ENCODE measurements at regions not wholly inside any gene's neighbourhood (a gene's known extent, or its start where the extent isn't known, plus 50 kb on each side); places are given as distances from the start of the nearest gene placed in this dataset.

DNA sequence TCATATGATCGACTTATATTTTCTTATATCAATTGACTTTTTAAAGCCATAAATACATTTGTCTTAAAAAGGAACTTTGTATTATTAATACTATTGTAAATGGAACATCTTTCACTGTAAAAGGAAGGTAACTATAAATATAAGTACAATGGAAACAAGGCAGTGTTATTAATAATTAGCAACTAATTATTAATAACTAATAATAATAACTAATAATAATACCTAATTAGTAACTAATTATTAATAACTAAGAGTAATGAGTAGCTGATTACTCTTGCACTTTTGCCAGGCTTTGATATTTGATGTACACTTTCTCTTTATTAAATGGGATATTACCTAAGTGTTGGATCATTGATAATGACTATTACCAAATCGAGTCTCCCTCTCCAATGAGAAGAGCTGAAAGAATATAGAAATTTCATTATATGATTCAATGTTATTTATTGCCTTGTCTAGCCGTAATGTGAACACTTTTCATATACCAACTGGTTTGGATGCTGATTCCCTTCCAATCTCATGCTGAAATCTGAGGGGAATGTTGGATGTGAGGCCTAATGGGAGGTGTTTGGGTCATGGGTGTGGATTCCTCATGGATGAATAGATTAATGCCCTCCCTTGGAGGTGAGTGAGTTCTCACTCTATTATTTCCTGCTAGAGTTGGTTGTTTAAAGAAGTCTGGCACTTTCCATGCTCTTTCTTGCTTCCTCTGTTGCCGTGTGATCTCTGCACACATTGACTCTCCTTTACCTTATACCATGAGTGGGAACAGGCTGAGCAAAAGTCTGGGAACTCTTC lies 202.1 kb upstream of the ZBTB20 start:
- H3K4me3 Mint-ChIP-seq, result no peak overlapping the region
- H3K27ac Mint-ChIP-seq, result no peak overlapping the region
- TF ChIP-seq, protein P1, sequence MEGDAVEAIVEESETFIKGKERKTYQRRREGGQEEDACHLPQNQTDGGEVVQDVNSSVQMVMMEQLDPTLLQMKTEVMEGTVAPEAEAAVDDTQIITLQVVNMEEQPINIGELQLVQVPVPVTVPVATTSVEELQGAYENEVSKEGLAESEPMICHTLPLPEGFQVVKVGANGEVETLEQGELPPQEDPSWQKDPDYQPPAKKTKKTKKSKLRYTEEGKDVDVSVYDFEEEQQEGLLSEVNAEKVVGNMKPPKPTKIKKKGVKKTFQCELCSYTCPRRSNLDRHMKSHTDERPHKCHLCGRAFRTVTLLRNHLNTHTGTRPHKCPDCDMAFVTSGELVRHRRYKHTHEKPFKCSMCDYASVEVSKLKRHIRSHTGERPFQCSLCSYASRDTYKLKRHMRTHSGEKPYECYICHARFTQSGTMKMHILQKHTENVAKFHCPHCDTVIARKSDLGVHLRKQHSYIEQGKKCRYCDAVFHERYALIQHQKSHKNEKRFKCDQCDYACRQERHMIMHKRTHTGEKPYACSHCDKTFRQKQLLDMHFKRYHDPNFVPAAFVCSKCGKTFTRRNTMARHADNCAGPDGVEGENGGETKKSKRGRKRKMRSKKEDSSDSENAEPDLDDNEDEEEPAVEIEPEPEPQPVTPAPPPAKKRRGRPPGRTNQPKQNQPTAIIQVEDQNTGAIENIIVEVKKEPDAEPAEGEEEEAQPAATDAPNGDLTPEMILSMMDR (IDR thresholded peaks at IDR 0.05), result no peak
- peaks cover 2% of the 10 kb centered on the region for H3K27me3 Mint-ChIP-seq
- H3K4me1 Mint-ChIP-seq (ENCODE audit: low read depth), result no peaks in the 10 kb centered on the region
- intact Hi-C loops (cut with micrococcal nuclease), result no loop called here
- DNase-seq (no peak), ATAC-seq (no peak)
- peaks cover 2% of the 10 kb centered on the region for H3K9me3 Mint-ChIP-seq
- H3K36me3 Mint-ChIP-seq (ENCODE audit: low read depth), result no peaks in the 10 kb centered on the region
- CTCF ChIA-PET, result no interaction called here
- POLR2A ChIA-PET, result no interaction called here

DNA sequence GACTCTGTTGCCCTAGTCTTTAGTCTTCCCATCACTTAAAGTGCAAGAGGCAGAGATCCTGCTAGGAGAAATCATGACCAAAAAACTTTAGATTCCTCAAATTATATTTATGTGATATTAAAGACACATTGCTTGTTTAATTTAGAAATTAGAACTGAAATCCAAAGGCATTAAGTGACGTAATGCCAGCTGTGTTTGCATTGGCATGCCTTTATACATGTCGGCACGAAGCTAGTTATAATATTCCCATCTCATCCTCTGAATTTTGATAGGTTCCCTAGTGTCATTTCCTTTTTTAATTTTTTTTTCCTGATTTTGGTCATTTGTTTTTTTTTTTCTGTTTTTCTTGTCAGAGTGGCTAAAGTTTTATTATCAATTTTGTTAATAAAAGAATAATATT lies 203.5 kb upstream of the ZBTB20 start:
- Mint-ChIP-seq H3K36me3 (ENCODE audit: low read depth) (no peaks in the 10 kb centered on the region), H3K27ac (no peak overlapping the region), H3K27me3 (peaks cover 4% of the 10 kb centered on the region), H3K4me1 (ENCODE audit: low read depth) (no peaks in the 10 kb centered on the region), H3K4me3 (no peak overlapping the region), H3K9me3 (peaks cover 2% of the 10 kb centered on the region)
- ChIA-PET POLR2A (no interaction called here), CTCF (no interaction called here)
- no peak for DNase-seq
- no peak for ATAC-seq
- intact Hi-C loops (cut with micrococcal nuclease), result no loop called here
- TF ChIP-seq, protein P1 (IDR thresholded peaks at IDR 0.05), result no peak

DNA sequence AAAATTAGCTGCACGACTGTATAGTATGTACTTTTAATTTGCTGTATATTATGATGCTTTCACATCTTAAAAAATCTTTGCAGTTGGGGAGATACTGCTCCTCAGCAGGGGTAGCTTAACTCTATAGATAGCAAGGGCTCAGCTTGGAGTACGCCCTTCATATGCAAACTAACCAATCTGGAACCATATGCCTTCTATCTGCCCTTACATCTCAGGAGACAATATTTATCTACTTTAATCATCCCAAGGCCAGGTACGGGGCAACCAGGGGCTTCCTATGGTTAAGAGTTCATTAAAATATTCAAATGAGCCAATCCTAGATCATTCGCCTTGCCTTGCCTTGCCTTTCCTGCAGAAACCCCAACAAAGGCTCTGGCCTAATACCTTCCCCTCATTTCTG lies 204.1 kb upstream of the ZBTB20 start:
- H3K36me3 Mint-ChIP-seq (ENCODE audit: low read depth), result no peaks in the 10 kb centered on the region
- H3K4me3 Mint-ChIP-seq, result no peak overlapping the region
- ChIA-PET POLR2A (interaction anchor here (0.6 kb wide), 1 partner anchor 476 kb away, joined by 3 read pairs; no protein-coding TSS in a partner anchor), CTCF (no interaction called here)
- TF ChIP-seq, protein P1 (IDR thresholded peaks at IDR 0.05), result no peak
- DNase-seq (no peak), ATAC-seq (no peak)
- peaks cover 2% of the 10 kb centered on the region for H3K9me3 Mint-ChIP-seq
- H3K4me1 Mint-ChIP-seq (ENCODE audit: low read depth), result no peaks in the 10 kb centered on the region
- intact Hi-C loops (cut with micrococcal nuclease), result no loop called here
- no peak overlapping the region for H3K27ac Mint-ChIP-seq
- peaks cover 4% of the 10 kb centered on the region for H3K27me3 Mint-ChIP-seq

DNA sequence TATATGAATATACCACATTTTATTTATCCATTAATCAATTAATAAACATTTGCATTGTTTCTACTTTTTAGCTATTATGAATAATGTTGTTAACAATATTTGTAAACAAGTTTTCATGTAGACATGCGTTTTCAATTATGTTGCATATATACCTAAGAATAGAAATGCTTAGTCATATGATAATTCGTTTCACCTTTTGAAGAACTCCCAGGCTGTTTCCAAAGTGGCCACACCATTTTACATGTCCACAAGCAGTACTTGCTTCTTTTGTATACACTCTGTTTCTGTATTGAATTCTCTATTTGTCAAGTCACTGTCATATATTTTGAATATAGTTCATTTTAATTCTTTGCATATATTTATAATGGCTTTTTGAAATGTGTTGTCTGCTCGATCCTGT lies 206.9 kb upstream of the ZBTB20 start:
- no peaks in the 10 kb centered on the region for H3K4me1 Mint-ChIP-seq (ENCODE audit: low read depth)
- DNase-seq, result no peak
- H3K27me3 Mint-ChIP-seq, result peaks cover 4% of the 10 kb centered on the region
- ChIA-PET CTCF (interaction anchor here (0.5 kb wide), 1 partner anchor 185 kb away, joined by 3 read pairs; no protein-coding TSS in a partner anchor), POLR2A (no interaction called here)
- intact Hi-C loops (cut with micrococcal nuclease), result no loop called here
- H3K27ac Mint-ChIP-seq, result no peak overlapping the region
- no peak overlapping the region for H3K4me3 Mint-ChIP-seq
- ATAC-seq, result no peak
- no peaks in the 10 kb centered on the region for H3K36me3 Mint-ChIP-seq (ENCODE audit: low read depth)
- H3K9me3 Mint-ChIP-seq, result peaks cover 2% of the 10 kb centered on the region
- TF ChIP-seq, protein P1 (IDR thresholded peaks at IDR 0.05), result no peak

DNA sequence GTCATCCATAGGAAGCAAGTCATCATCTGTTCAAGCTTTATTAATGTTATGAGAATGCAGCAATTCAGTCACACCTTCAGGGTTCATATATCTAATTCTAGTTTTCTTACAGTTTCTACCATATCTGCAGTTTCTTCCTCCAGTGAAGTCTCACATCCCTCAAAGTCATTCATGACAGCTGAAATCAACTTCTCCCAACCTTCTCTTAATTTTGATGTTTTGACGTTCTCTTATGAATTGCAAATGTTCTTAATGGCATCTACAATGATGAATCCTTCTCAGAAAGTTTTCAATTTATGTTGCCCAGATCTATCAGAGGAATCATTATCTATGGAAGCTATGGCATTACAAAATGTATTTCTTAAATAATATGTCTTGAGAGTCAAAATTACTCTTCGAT lies 210.4 kb upstream of the ZBTB20 start:
- intact Hi-C loops (cut with micrococcal nuclease), result no loop called here
- Mint-ChIP-seq H3K27ac (no peak overlapping the region), H3K9me3 (peaks cover 2% of the 10 kb centered on the region), H3K36me3 (ENCODE audit: low read depth) (no peaks in the 10 kb centered on the region), H3K27me3 (peaks cover 2% of the 10 kb centered on the region), H3K4me3 (no peak overlapping the region), H3K4me1 (ENCODE audit: low read depth) (peaks cover 6% of the 10 kb centered on the region)
- DNase-seq (no peak), ATAC-seq (no peak)
- CTCF ChIA-PET, result no interaction called here
- TF ChIP-seq, protein P1 (IDR thresholded peaks at IDR 0.05), result no peak
- POLR2A ChIA-PET, result no interaction called here
